ENCODE measurements at regions not wholly inside any gene's neighbourhood (a gene's known extent, or its start where the extent isn't known, plus 50 kb on each side); places are given as distances from the start of the nearest gene placed in this dataset.

GRCh38 chr21:34307991-34308532 is 55.7 kb upstream of the KCNE2 start:
- no peak for TF ChIP-seq CTCF (IDR thresholded peaks at IDR 0.05; ENCODE audit: low read length)
- TF ChIP-seq EZH2 (optimal IDR thresholded peaks at IDR 0.05; ENCODE audit: low read depth, low read length), result no peak
